ENCODE measurements at regions not wholly inside any gene's neighbourhood (a gene's known extent, or its start where the extent isn't known, plus 50 kb on each side); places are given as distances from the start of the nearest gene placed in this dataset.

DNA sequence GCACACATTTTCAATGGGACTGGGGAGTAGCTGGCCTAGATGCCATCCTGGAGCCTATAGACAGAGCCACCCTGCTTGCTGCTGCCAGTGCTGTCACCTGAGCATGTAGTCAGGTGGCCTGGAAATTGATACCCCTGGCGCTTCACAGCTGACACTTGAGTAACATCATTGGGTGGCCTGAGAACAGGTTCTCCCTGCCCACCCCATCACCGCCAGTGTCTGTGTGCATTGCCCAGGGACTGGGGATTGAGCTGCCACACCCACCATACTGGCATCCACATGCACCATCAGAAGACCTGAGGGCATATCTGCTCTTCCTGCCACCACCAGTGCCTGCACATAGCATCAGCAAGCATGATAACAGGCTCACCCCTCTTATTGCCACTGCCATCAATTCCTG lies 1142.9 kb upstream of the PABPC4L start:
- TF ChIP-seq, protein P1, sequence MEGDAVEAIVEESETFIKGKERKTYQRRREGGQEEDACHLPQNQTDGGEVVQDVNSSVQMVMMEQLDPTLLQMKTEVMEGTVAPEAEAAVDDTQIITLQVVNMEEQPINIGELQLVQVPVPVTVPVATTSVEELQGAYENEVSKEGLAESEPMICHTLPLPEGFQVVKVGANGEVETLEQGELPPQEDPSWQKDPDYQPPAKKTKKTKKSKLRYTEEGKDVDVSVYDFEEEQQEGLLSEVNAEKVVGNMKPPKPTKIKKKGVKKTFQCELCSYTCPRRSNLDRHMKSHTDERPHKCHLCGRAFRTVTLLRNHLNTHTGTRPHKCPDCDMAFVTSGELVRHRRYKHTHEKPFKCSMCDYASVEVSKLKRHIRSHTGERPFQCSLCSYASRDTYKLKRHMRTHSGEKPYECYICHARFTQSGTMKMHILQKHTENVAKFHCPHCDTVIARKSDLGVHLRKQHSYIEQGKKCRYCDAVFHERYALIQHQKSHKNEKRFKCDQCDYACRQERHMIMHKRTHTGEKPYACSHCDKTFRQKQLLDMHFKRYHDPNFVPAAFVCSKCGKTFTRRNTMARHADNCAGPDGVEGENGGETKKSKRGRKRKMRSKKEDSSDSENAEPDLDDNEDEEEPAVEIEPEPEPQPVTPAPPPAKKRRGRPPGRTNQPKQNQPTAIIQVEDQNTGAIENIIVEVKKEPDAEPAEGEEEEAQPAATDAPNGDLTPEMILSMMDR (conservative IDR thresholded peaks at IDR 0.05; ENCODE audit: low read depth in 2 of 2) = no peak
- TF ChIP-seq EZH2phosphoT487 (IDR thresholded peaks at IDR 0.05; ENCODE audit: unreplicated experiment) = no peak
- TF ChIP-seq POLR2AphosphoS5 (IDR thresholded peaks at IDR 0.05; ENCODE audit: low read depth) = no peak
- TF ChIP-seq, protein P2, sequence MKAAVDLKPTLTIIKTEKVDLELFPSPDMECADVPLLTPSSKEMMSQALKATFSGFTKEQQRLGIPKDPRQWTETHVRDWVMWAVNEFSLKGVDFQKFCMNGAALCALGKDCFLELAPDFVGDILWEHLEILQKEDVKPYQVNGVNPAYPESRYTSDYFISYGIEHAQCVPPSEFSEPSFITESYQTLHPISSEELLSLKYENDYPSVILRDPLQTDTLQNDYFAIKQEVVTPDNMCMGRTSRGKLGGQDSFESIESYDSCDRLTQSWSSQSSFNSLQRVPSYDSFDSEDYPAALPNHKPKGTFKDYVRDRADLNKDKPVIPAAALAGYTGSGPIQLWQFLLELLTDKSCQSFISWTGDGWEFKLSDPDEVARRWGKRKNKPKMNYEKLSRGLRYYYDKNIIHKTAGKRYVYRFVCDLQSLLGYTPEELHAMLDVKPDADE (IDR thresholded peaks at IDR 0.05) = no peak
- TF ChIP-seq, protein P3, sequence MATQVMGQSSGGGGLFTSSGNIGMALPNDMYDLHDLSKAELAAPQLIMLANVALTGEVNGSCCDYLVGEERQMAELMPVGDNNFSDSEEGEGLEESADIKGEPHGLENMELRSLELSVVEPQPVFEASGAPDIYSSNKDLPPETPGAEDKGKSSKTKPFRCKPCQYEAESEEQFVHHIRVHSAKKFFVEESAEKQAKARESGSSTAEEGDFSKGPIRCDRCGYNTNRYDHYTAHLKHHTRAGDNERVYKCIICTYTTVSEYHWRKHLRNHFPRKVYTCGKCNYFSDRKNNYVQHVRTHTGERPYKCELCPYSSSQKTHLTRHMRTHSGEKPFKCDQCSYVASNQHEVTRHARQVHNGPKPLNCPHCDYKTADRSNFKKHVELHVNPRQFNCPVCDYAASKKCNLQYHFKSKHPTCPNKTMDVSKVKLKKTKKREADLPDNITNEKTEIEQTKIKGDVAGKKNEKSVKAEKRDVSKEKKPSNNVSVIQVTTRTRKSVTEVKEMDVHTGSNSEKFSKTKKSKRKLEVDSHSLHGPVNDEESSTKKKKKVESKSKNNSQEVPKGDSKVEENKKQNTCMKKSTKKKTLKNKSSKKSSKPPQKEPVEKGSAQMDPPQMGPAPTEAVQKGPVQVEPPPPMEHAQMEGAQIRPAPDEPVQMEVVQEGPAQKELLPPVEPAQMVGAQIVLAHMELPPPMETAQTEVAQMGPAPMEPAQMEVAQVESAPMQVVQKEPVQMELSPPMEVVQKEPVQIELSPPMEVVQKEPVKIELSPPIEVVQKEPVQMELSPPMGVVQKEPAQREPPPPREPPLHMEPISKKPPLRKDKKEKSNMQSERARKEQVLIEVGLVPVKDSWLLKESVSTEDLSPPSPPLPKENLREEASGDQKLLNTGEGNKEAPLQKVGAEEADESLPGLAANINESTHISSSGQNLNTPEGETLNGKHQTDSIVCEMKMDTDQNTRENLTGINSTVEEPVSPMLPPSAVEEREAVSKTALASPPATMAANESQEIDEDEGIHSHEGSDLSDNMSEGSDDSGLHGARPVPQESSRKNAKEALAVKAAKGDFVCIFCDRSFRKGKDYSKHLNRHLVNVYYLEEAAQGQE (IDR thresholded peaks at IDR 0.05; ENCODE audit: unreplicated experiment) = no peak
- TF ChIP-seq CREB1 (CRISPR knock-in tag; IDR thresholded peaks at IDR 0.05; ENCODE audit: low read depth) = no peak
- no peak for TF ChIP-seq JUNB (IDR thresholded peaks at IDR 0.05; ENCODE audit: unreplicated experiment)
- TF ChIP-seq ZNF114 (CRISPR knock-in tag; IDR thresholded peaks at IDR 0.05) = no peak
